Stimulated activated naive CD8-positive, alpha-beta T cell treated with anti-CD3 and anti-CD28 coated beads, Interleukin-15, amount 100 ng/mL, for 72 hours (primary cell): ENCODE measurements at regions not wholly inside any gene's neighbourhood (a gene's known extent, or its start where the extent isn't known, plus 50 kb on each side); places are given as distances from the start of the nearest gene placed in this dataset.
"Not testable (repeated sequence)": the region's sequence is repeated elsewhere in the genome, so short reads cannot be mapped to it uniquely, and the experiment has no call there.

Experiments used
- ATAC-seq: fragments of 150-1000 bp; cut with Tn5 transposase; 2 replicates; pipeline ENCODE4 v1.10.0; 2021; ENCODE audit warnings: mild to moderate bottlenecking, moderate library complexity
- DNase-seq, 2 donors: peaks; one replicate each; pipeline ENCODE4 v3.0.0; 2021 to 2022
- H3K27ac Mint-ChIP-seq, 2 donors: one replicate each; pipeline ENCODE4 v1.8.0; 2022; ENCODE audit warnings: mild to moderate bottlenecking in 2 of 2, mixed read lengths in 2 of 2, moderate library complexity in 2 of 2
- H3K27me3 Mint-ChIP-seq: one replicate; pipeline ENCODE4 v1.8.0; 2022; ENCODE audit warnings: mixed read lengths
- H3K4me1 Mint-ChIP-seq: one replicate; pipeline ENCODE4 v1.8.0; 2022; ENCODE audit warnings: mild to moderate bottlenecking, mixed read lengths
- H3K4me3 Mint-ChIP-seq, 2 donors: one replicate each; pipeline ENCODE4 v1.8.0; 2022; ENCODE audit warnings: mild to moderate bottlenecking in 2 of 2, mixed read lengths in 2 of 2, moderate library complexity in 1 of 2
- H3K9me3 Mint-ChIP-seq, 2 donors: one replicate each; pipeline ENCODE4 v1.8.0; 2022; ENCODE audit warnings: mixed read lengths in 2 of 2

- H3K4me1 Mint-ChIP-seq, result no peaks in the 10 kb centered on the region
Observed at GRCh38 chr18:59070181-59070912, 69.3 kb upstream of the SEC11C start.

GRCh38 chr18:59072727-59073421, 66.8 kb upstream of the SEC11C start:
- DNase-seq, result no peak
- Mint-ChIP-seq H3K27ac (no peak overlapping the region), H3K27me3 (peaks cover 12% of the 10 kb centered on the region), H3K4me3 (no peak overlapping the region), H3K9me3 (no peaks in the 10 kb centered on the region), H3K4me1 (no peaks in the 10 kb centered on the region)
- ATAC-seq, result no peak

More at GRCh38 chr18:59070181-59070912, 69.3 kb upstream of the SEC11C start:
- ATAC-seq (peak; percentile 85), DNase-seq (peak; percentile 71 to 75)
- H3K9me3 Mint-ChIP-seq, result no peaks in the 10 kb centered on the region
- H3K4me3 Mint-ChIP-seq, result no peak overlapping the region
- peaks cover 11% of the 10 kb centered on the region for H3K27me3 Mint-ChIP-seq
- no peak overlapping the region for H3K27ac Mint-ChIP-seq

GRCh38 chr18:59075923-59076322, 63.8 kb upstream of the SEC11C start:
- ATAC-seq (no peak), DNase-seq (no peak)
- peaks cover 18% of the 10 kb centered on the region for H3K27me3 Mint-ChIP-seq
- H3K4me3 Mint-ChIP-seq, result no peak overlapping the region
- H3K9me3 Mint-ChIP-seq, result no peaks in the 10 kb centered on the region
- H3K27ac Mint-ChIP-seq, result no peak overlapping the region
- H3K4me1 Mint-ChIP-seq, result no peaks in the 10 kb centered on the region

- H3K4me1 Mint-ChIP-seq, result peaks cover 5% of the 10 kb centered on the region
- H3K27me3 Mint-ChIP-seq, result peaks cover 31% of the 10 kb centered on the region
- no peak for ATAC-seq
Observed at GRCh38 chr18:59079264-59079663, 60.4 kb upstream of the SEC11C start.

GRCh38 chr18:59079687-59080501, 59.8 kb upstream of the SEC11C start:
- H3K27ac Mint-ChIP-seq, result not testable (repeated sequence)

More at GRCh38 chr18:59079264-59079663, 60.4 kb upstream of the SEC11C start:
- Mint-ChIP-seq H3K4me3 (no peak overlapping the region), H3K27ac (no peak overlapping the region), H3K9me3 (no peaks in the 10 kb centered on the region)
- DNase-seq, result no peak

GRCh38 chr18:59083136-59083818, 56.4 kb upstream of the SEC11C start:
- Mint-ChIP-seq H3K4me3 (no peak overlapping the region), H3K27ac (no peak overlapping the region)

More at GRCh38 chr18:59079687-59080501, 59.8 kb upstream of the SEC11C start:
- not testable (repeated sequence) for DNase-seq, ATAC-seq, H3K9me3 Mint-ChIP-seq, H3K4me1 Mint-ChIP-seq, H3K4me3 Mint-ChIP-seq
- peaks cover 32% of the 10 kb centered on the region for H3K27me3 Mint-ChIP-seq

GRCh38 chr18:59085126-59085794, 54.4 kb upstream of the SEC11C start:
- no peak overlapping the region for H3K4me3 Mint-ChIP-seq
- no peak overlapping the region for H3K27ac Mint-ChIP-seq

More at GRCh38 chr18:59083136-59083818, 56.4 kb upstream of the SEC11C start:
- Mint-ChIP-seq H3K9me3 (no peaks in the 10 kb centered on the region), H3K4me1 (peaks cover 6% of the 10 kb centered on the region), H3K27me3 (peaks cover 28% of the 10 kb centered on the region)
- no peak for ATAC-seq
- DNase-seq, result no peak

GRCh38 chr18:59085797-59086196, 53.9 kb upstream of the SEC11C start:
- DNase-seq, result no peak

More at GRCh38 chr18:59085126-59085794, 54.4 kb upstream of the SEC11C start:
- no peaks in the 10 kb centered on the region for H3K9me3 Mint-ChIP-seq
- DNase-seq, result no peak
- peaks cover 17% of the 10 kb centered on the region for H3K27me3 Mint-ChIP-seq
- H3K4me1 Mint-ChIP-seq, result peaks cover 6% of the 10 kb centered on the region
- no peak for ATAC-seq

GRCh38 chr18:59086522-59086921, 53.2 kb upstream of the SEC11C start:
- Mint-ChIP-seq H3K4me1 (peaks cover 6% of the 10 kb centered on the region), H3K9me3 (no peaks in the 10 kb centered on the region), H3K27me3 (peaks cover 22% of the 10 kb centered on the region), H3K4me3 (no peak overlapping the region), H3K27ac (no peak overlapping the region)
- no peak for DNase-seq
- no peak for ATAC-seq

More at GRCh38 chr18:59085797-59086196, 53.9 kb upstream of the SEC11C start:
- H3K4me3 Mint-ChIP-seq, result no peak overlapping the region
- H3K9me3 Mint-ChIP-seq, result no peaks in the 10 kb centered on the region
- H3K27me3 Mint-ChIP-seq, result peaks cover 22% of the 10 kb centered on the region
- no peak overlapping the region for H3K27ac Mint-ChIP-seq
- H3K4me1 Mint-ChIP-seq, result peaks cover 6% of the 10 kb centered on the region
- ATAC-seq, result no peak

GRCh38 chr18:59087391-59087790, 52.3 kb upstream of the SEC11C start:
- peaks cover 6% of the 10 kb centered on the region for H3K4me1 Mint-ChIP-seq
- H3K27ac Mint-ChIP-seq, result peak overlapping the region in 1 of 2 donors; percentile 63
- H3K9me3 Mint-ChIP-seq, result no peaks in the 10 kb centered on the region
- ATAC-seq (peak; percentile 65), DNase-seq (no peak)
- no peak overlapping the region for H3K4me3 Mint-ChIP-seq
- peaks cover 22% of the 10 kb centered on the region for H3K27me3 Mint-ChIP-seq
